Mucosa of rectum (tissue), 2 donors: ENCODE measurements at regions not wholly inside any gene's neighbourhood (a gene's known extent, or its start where the extent isn't known, plus 50 kb on each side); places are given as distances from the start of the nearest gene placed in this dataset.

Experiments used
- H3K27ac ChIP-seq, 2 donors: one replicate each; pipeline ENCODE4 v1.7.0; 2013; ENCODE audit warnings: inconsistent platforms in 2 of 2, low read depth in 2 of 2, low read length in 2 of 2
- H3K27me3 ChIP-seq, 2 donors: one replicate each; pipeline ENCODE4 v1.7.0; 2013; ENCODE audit warnings: low read length in 2 of 2; ENCODE audit not compliant: control insufficient read depth in 2 of 2, insufficient read depth in 2 of 2
- H3K36me3 ChIP-seq, 2 donors: one replicate each; pipeline ENCODE4 v1.7.0; 2013; ENCODE audit warnings: low read length in 2 of 2; ENCODE audit not compliant: control insufficient read depth in 2 of 2, insufficient read depth in 2 of 2
- H3K4me1 ChIP-seq, 2 donors: one replicate each; pipeline ENCODE4 v1.7.0; 2013; ENCODE audit warnings: low read length in 2 of 2, mild to moderate bottlenecking in 1 of 2; ENCODE audit not compliant: control insufficient read depth in 2 of 2, insufficient read depth in 2 of 2
- H3K4me3 ChIP-seq, 2 donors: one replicate each; pipeline ENCODE4 v1.7.0; 2013; ENCODE audit warnings: low read length in 2 of 2
- H3K9ac ChIP-seq, 2 donors: one replicate each; pipeline ENCODE4 v1.7.0; 2013; ENCODE audit warnings: low read length in 2 of 2, low read depth in 1 of 2, mild to moderate bottlenecking in 1 of 2
- H3K9me3 ChIP-seq, 2 donors: one replicate each; pipeline ENCODE4 v1.7.0; 2013; ENCODE audit warnings: low read length in 2 of 2; ENCODE audit not compliant: control insufficient read depth in 2 of 2
- donor health status: healthy.
- donor health status: Normal muscosa, but diverticular disease.

DNA sequence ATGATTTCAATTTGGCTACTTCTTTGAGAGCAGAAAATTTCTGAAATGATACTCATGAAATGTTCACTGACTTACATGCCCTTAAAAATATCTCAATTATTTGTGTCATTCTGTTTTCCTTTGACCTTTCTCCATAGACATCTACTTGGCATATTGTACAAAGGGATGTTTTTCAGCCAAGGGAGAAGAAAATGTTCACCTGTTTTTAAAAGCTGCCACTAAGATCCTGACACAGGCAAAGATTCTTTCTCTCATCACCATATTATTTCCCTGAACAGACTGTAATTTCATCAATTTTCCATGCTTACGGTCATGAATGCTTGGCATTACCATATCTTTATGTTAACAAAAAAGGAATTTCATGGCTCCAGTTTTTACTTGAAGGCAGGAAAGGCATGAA, 67.4 kb upstream of the DBX1 start:
- Histone ChIP-seq H3K4me1 (no peaks in the 10 kb centered on the region), H3K9ac (no peak overlapping the region), H3K4me3 (no peak overlapping the region), H3K36me3 (no peaks in the 10 kb centered on the region), H3K9me3 (peaks cover 0 to 3% of the 10 kb centered on the region in 2 donors), H3K27ac (no peak overlapping the region), H3K27me3 (no peaks in the 10 kb centered on the region)

DNA sequence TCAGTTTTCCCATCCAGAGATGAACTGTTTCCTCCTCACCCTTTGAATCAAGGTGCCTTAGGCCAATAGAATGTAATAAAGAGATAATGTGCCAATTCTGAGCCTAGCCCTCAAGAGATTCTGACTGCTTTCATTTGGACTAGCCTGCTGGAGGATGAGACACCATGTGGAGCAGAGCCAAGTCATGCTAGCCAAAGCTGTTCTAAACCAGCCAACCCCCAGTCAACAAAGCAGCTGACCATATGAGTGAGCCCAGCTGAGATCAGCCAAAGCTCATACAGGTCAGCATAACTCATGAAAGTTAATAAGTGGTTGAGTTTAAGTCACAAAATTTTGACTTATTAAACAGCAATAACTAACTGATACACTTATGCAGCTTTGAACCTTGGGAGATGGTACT, 66.7 kb upstream of the DBX1 start:
- Histone ChIP-seq H3K27ac (no peak overlapping the region), H3K36me3 (no peaks in the 10 kb centered on the region), H3K9me3 (peaks cover 0 to 3% of the 10 kb centered on the region in 2 donors)

DNA sequence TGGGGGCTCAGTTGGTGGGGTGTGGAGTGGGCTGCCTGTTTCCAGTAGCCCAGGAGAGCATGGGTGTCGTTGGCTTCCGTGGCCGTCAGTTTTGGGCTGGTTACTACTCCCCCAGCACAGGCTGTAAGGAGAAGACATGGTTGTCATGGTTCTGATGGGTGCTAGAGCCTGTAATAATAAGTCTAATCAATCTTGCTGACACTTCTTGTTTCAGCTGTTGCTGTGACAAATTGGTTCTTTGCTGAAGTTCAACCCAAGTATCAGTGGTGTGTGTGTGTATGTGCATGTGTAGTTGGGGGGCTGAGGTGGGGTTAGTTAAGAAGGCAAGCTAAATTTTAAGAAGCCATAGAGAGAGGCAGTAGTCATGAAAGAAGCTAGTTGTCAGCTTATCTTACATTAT, 61.3 kb upstream of the DBX1 start:
- Histone ChIP-seq H3K36me3 (no peaks in the 10 kb centered on the region), H3K4me3 (no peak overlapping the region), H3K27me3 (peaks cover 0 to 3% of the 10 kb centered on the region in 2 donors), H3K9me3 (no peaks in the 10 kb centered on the region), H3K27ac (no peak overlapping the region), H3K9ac (no peak overlapping the region), H3K4me1 (no peaks in the 10 kb centered on the region)

More for the DNA sequence above, 66.7 kb upstream of the DBX1 start:
- Histone ChIP-seq H3K4me1 (no peaks in the 10 kb centered on the region), H3K27me3 (no peaks in the 10 kb centered on the region), H3K9ac (no peak overlapping the region), H3K4me3 (no peak overlapping the region)

DNA sequence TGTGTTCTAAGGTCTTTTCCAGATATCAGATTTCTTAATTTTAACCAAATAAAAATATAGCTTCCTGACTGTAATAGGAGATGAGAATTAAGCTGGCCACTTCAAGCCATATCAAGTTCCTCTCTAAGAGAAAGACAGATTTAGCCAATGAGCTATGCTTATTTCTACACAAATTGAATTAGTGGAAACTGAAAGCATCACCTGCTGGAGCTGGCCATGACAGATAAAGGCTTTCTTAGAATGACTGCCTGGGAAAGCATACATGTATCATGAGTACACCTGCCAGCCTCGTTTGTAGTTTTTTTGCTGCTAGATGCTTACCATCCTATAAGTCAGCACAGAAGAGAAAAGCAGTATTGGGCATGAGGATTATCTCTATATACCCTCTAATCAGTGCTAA, 53.5 kb upstream of the DBX1 start:
- no peaks in the 10 kb centered on the region for H3K36me3 ChIP-seq
- H3K4me1 ChIP-seq = no peaks in the 10 kb centered on the region
- H3K4me3 ChIP-seq = no peak overlapping the region
- H3K9ac ChIP-seq = no peak overlapping the region
- H3K9me3 ChIP-seq = no peaks in the 10 kb centered on the region
- H3K27ac ChIP-seq = no peak overlapping the region
- peaks cover 7 to 10% of the 10 kb centered on the region in 2 donors for H3K27me3 ChIP-seq

DNA sequence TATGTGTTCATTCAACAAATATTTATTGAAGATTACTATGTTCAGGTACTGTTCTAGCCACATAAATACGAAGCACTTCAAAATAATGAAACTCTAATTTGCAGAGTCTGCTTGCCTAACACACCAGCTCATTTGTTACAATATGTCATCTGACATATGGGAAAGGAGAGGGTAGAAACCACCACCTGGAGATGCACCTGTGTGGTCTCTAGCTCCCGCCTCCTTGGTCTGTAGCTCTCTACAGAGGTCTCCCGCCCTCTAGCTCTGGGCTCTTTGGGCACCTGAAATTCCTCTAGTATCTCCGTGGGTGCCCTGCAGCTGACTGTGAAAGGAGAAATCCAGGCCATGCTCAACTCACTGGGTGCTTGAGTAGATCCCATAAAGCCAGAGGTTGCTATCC, 51.4 kb upstream of the DBX1 start:
- H3K9me3 ChIP-seq = no peaks in the 10 kb centered on the region
- no peaks in the 10 kb centered on the region for H3K36me3 ChIP-seq
- peaks cover 17 to 19% of the 10 kb centered on the region in 2 donors for H3K27me3 ChIP-seq
- H3K4me1 ChIP-seq = no peaks in the 10 kb centered on the region
- H3K4me3 ChIP-seq = no peak overlapping the region
- H3K27ac ChIP-seq = no peak overlapping the region
- no peak overlapping the region for H3K9ac ChIP-seq
